ENCODE measurements at regions not wholly inside any gene's neighbourhood (a gene's known extent, or its start where the extent isn't known, plus 50 kb on each side); places are given as distances from the start of the nearest gene placed in this dataset.
"Not testable (repeated sequence)": the region's sequence is repeated elsewhere in the genome, so short reads cannot be mapped to it uniquely, and the experiment has no call there.

GRCh38 chrX:110519501-110519900, 160.9 kb downstream of the RTL9 start:
- DNase-seq = no peak

DNA sequence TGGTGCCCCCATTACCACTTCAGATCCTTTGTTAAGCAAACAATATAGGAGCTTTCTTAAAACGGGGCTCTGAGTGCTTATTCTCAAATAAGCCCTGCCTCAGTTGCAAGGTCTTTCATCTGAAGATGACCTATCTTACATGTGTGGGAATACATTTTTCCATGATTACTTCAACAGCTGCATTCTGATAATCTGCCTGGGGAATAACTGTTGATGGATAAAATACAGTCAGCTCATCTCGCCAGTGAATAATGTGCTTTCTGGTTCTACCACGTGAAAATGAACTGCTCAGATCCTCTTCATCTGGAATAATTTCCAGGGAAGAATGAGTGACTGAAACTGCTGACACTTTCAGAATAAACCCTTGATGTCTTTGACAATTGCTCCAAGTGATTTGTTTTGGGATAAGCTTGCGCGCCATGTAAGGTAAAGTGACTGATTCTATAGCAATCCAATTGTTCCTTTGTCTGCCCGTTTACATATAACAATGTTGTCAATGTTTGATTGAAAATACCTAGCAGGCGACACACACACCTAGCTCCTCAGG, 161.3 kb downstream of the RTL9 start:
- DNase-seq = no peak

DNA sequence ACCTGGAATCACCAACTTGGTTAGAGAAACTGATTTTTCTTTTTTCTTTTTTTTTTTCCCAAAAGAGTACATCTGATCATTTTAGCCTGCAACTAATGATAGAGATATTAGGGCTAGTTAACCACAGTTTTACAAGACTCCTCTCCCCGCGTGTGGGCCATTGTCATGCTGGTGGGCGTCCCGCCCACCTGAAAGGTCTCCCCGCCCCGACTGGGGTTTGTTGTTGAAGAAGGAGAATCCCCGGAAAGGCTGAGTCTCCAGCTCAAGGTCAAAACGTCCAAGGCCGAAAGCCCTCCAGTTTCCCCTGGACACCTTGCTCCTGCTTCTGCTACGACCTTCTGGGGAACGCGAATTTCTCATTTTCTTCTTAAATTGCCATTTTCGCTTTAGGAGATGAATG, 162.0 kb downstream of the RTL9 start:
- DNase-seq = not testable (repeated sequence)

DNA sequence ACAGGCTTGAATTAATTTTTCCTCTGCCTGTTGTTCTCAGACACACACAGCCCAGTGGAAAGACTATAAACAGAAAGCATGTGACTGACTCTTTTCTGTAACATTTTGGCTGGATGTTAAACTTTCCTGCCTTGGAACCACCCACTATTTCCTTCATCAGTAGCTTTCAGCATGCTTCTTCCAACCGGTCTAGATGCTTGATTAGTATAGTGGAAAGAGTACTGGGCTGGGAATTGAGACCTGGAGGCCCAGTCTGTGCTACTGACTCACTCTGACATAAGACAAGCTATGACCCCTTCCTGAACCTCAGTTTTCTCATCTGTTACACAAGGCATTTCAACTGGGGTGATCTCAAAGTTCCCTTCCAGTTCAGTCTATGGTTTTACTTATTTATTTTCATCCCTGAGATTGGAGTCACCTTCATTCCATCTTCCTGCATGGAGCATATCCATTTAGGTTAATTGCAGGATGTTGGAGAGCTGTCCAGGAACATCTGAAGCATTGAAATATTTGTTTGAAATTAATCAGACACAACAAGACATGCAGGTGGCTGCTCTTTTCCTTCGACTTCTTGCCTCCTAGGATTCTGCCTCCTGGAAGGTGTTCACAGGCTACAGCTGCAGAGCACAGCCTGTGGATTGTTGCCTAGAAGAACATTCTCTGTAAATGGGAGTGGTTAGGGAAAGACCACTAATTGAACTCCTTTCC, 173.4 kb downstream of the RTL9 start:
- no peak for DNase-seq

GRCh38 chrX:110532581-110532931, 173.9 kb downstream of the RTL9 start:
- no peak for DNase-seq

DNA sequence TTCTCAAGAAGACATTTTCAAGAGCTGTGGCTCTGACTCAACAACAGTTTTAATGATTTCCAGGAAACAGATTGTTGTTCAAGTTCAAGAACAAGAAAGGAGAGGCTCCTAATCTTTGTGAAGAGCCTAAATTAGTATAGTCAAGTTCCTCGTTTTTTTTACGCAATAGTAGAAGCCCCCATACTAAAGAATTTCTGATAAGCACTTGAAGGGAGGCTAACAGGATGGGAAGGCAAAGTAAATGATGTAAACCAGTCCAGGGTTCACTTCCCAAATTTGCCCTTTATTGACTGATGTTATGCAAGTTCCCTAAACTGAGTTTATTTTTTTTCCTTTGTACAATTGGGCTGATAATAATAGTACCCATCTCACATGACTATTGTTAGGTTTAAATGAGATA, 178.2 kb downstream of the RTL9 start:
- DNase-seq = no peak

DNA sequence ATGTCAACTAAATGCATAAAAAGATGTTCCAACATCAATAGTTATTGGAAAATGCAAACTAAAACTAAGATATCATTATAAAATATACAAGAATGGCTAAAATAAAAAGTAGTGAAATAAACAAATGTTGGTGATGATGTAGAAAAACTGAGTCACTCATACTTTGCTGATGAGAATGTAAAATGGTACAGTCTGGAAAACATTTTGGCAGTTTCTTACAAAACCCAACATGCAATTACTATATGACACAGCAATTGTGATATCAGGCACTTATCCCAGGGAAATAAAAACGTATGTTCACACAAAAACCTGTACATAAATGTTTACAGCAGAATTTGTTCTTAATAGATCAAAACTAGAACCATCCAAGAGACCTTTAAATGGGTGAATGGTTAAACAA, 182.6 kb downstream of the RTL9 start:
- DNase-seq = no peak

GRCh38 chrX:110550854-110551253, 192.2 kb downstream of the RTL9 start:
- DNase-seq = not testable (repeated sequence)

- no peak for DNase-seq
These were observed 199.2 kb downstream of the RTL9 start for GRCh38 chrX:110557864-110558263.

GRCh38 chrX:110558406-110558805, 199.8 kb downstream of the RTL9 start:
- no peak for DNase-seq

GRCh38 chrX:110561034-110561433, 202.4 kb downstream of the RTL9 start:
- no peak for DNase-seq

- no peak for DNase-seq
These were observed 204.6 kb downstream of the RTL9 start for GRCh38 chrX:110563282-110563681.

DNA sequence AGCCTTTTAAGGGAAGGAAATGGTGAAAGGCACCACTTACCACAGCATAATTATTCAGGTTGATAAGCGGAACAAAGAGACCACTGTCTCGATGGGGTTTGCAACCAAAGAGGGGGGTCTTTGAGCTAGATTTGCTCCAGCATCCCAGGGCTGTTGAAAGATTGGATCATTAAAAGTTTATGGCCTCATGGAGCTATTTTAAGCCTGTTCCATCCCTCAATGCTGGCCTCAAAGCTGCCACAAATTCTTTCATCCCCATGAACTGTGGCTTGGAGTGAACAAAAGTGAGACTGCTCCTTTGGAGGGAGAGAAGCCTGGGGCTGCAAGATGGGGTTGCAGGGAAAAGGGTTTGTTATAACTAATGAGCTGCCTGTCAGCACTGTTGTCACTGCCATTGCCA, 209.8 kb downstream of the RTL9 start:
- no peak for DNase-seq

DNA sequence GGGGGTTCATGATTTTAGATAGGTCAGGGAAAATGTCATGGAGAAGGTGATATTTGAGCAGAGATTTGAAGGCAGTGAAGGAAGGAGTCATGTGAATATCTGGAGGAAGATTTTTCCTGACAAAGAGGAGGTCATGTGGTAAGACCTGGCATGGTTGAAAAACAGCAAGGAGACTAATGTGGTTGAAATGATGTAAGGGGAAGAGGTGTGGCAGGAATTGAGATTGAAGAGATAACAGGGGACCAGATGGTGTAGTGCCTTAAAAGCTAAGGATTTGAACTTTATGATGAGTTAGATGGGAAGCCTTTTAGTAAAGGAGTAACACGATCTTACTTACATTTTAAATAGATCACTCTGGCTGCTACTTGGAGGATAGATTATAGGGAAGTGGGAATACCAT, 210.9 kb downstream of the RTL9 start:
- DNase-seq = no peak

- no peak for DNase-seq
These were observed 217.3 kb downstream of the CHRDL1 start for GRCh38 chrX:110578270-110578669.

- DNase-seq = no peak
These were observed 211.5 kb downstream of the CHRDL1 start for GRCh38 chrX:110584083-110584482.

GRCh38 chrX:110588164-110588563, 207.5 kb downstream of the CHRDL1 start:
- DNase-seq = no peak

DNA sequence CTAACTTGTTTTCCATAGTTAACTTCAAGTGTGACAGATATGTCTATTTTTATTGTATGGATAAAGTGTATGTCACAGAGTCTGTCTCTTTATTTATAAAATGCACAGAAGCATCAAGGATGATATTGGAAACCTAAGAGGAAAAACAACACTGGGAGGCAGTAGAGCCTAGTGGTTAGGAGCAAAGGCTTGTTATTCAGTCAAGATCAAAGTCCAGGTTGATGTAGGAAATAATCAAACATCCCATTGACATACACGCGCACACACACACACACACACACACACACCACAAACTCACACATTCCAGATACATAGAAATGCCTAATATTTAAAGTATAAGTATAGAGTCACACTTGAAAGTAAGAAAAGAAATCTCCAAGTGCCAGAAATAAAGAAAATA, 206.8 kb downstream of the CHRDL1 start:
- DNase-seq = no peak

DNA sequence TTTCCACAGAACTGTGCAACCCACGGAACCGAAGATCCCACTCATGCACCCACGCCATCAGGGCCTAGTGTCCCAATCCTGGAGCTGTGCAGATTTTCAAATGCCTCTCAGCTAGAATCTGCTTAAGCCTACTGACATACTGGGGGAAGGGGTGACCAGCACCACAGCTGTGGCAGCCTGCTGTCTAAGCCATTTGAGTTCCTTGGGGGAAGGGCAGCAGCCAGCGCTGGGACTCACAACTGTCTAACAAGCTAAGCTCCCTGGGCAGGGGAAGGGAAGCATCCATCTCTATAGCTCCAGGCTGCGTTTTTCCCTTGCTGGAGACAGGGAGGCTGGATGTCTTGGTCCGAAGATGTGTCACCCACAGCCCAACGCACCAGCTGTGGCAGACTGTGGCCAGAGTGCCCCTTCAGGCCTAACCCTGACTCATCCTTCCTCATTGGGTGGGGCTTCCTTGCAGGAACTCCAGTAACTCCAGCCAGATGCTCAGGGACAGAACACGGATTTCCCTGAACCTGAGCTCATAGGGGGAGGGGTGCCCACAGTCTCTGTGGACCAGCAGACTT, 194.8 kb downstream of the CHRDL1 start:
- DNase-seq = no peak

DNA sequence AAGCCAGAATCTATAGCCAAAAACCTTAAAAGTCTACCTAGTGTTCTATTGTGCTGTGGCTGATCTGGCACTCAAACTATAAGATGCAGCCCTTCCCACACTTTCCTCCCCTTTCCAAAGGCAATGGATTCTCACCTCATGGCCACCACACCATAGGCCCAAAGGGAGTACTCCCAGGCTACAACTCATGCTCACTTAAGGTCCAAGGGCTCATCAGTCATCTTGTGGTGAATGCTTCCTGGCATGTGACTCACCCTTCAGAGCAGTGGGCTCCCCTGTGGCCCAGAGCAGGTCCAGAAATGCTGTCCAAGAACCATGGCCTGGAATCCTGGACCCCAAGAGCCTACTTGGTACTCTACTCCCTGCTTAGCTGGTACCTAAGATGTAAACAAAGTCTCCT, 181.0 kb downstream of the CHRDL1 start:
- DNase-seq = no peak

All from CD4-positive, alpha-beta T cell treated with Interleukin-17A for 1 hour (primary cell).